ENCODE measurements at regions not wholly inside any gene's neighbourhood (a gene's known extent, or its start where the extent isn't known, plus 50 kb on each side); places are given as distances from the start of the nearest gene placed in this dataset.

- TF ChIP-seq, protein P1, sequence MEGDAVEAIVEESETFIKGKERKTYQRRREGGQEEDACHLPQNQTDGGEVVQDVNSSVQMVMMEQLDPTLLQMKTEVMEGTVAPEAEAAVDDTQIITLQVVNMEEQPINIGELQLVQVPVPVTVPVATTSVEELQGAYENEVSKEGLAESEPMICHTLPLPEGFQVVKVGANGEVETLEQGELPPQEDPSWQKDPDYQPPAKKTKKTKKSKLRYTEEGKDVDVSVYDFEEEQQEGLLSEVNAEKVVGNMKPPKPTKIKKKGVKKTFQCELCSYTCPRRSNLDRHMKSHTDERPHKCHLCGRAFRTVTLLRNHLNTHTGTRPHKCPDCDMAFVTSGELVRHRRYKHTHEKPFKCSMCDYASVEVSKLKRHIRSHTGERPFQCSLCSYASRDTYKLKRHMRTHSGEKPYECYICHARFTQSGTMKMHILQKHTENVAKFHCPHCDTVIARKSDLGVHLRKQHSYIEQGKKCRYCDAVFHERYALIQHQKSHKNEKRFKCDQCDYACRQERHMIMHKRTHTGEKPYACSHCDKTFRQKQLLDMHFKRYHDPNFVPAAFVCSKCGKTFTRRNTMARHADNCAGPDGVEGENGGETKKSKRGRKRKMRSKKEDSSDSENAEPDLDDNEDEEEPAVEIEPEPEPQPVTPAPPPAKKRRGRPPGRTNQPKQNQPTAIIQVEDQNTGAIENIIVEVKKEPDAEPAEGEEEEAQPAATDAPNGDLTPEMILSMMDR (conservative IDR thresholded peaks at IDR 0.05; ENCODE audit: low read depth, low read length): no peak
- TF ChIP-seq EZH2phosphoT487 (IDR thresholded peaks at IDR 0.05; ENCODE audit: borderline replicate concordance, low read length) (no peak), EZH2 (IDR thresholded peaks at IDR 0.05; ENCODE audit: low read length, unreplicated experiment) (no peak)
Measured at GRCh38 chr12:58496411-58497190, 423.7 kb downstream of the LRIG3 start.
